HepG2 (cell line): ENCODE measurements at regions not wholly inside any gene's neighbourhood (a gene's known extent, or its start where the extent isn't known, plus 50 kb on each side); places are given as distances from the start of the nearest gene placed in this dataset.

Experiments used
- ATAC-seq: fragments of 200-7000 bp; cut with Tn5 transposase; 3 replicates; pipeline ENCODE4 v1.9.1; 2020; ENCODE audit warnings: mild to moderate bottlenecking, moderate library complexity
- BruUV-seq: library from RNA; stranded (reverse); fragments of 400-500 nt; replicated peaks from 2 replicates; lab custom pipeline; 2021; lab: Mats Ljungman, UMichigan
- CTCF ChIA-PET: fragments of 300-600 bp; formaldehyde crosslinking; extraction: SDS; loops from one replicate; lab custom pipeline; 2021; ENCODE audit warnings: low total read pairs, inconsistent platforms, low intra/inter-chr PET ratio; lab: Yijun Ruan, JAX
- POLR2A ChIA-PET: fragments of 350-600 bp; sonication (Branson Sonifier 250); formaldehyde crosslinking; loops from one replicate; lab custom pipeline; 2020; ENCODE audit warnings: antibody characterized with exemption, inconsistent platforms; lab: Yijun Ruan, JAX
- DNase-seq: peaks from one replicate; pipeline ENCODE4 v3.0.0-alpha.2; 2015; ENCODE audit warnings: low spot score
- FAIRE-seq: peaks from 3 replicates; lab custom pipeline; 2011; peaks lifted over from hg19 to GRCh38; lab: Jason Lieb, UNC
- H2AFZ ChIP-seq: one replicate; pipeline ENCODE4 v1.6.1; 2011; ENCODE audit warnings: low read length, inconsistent platforms
- H3K27ac ChIP-seq: fragments of 300-600 bp; 3 replicates; pipeline ENCODE4 v1.8.0; 2011; ENCODE audit warnings: mixed run types, mild to moderate bottlenecking, mixed read lengths, low read length, inconsistent platforms; ENCODE audit not compliant: insufficient read depth; ENCODE audit errors: extremely low read length
- H3K27me3 ChIP-seq, 2 experiments: fragments of 200-600 bp in 1 of 2; 2 replicates in 1 of 2; 3 replicates in 1 of 2; pipeline versions ENCODE4 v1.6.0 to v1.8.0; 2011; ENCODE audit warnings: low read length in 2 of 2, mild to moderate bottlenecking in 2 of 2, moderate library complexity in 2 of 2, inconsistent platforms in 1 of 2; ENCODE audit not compliant: insufficient read depth in 2 of 2, control insufficient read depth in 1 of 2
- H3K36me3 ChIP-seq, 2 experiments: fragments of 200-600 bp in 1 of 2; replicated peaks in 1 of 2; 2 replicates in 1 of 2; 3 replicates in 1 of 2; pipeline versions ENCODE4 v1.5.1 to v1.8.0; 2011; ENCODE audit warnings: low read length in 2 of 2, inconsistent platforms in 1 of 2; ENCODE audit not compliant: insufficient read depth in 2 of 2, control insufficient read depth in 1 of 2
- H3K4me1 ChIP-seq: 2 replicates; pipeline ENCODE4 v1.5.1; 2012; ENCODE audit warnings: low read length, inconsistent platforms; ENCODE audit not compliant: insufficient read depth
- H3K4me2 ChIP-seq: 2 replicates; pipeline ENCODE4 v1.6.0; 2011; ENCODE audit warnings: low read depth, low read length, inconsistent platforms
- H3K4me3 ChIP-seq, 3 experiments: fragments of 200-600 bp in 1 of 3; sonication (generic), shearing (Covaris generic) in 1 of 3; replicated peaks in 1 of 3; 2 replicates each; pipeline ENCODE4 v1.5.1; 2011 to 2016; ENCODE audit warnings: low read length in 3 of 3, inconsistent platforms in 2 of 3, low read depth in 2 of 3, mild to moderate bottlenecking in 2 of 3, control low read depth in 1 of 3, mixed read lengths in 1 of 3; ENCODE audit not compliant: insufficient read depth in 1 of 3
- H3K79me2 ChIP-seq: one replicate; pipeline ENCODE4 v1.6.1; 2011; ENCODE audit warnings: low read length, inconsistent platforms; ENCODE audit not compliant: insufficient read depth
- H3K9ac ChIP-seq: 2 replicates; pipeline ENCODE4 v1.6.0; 2011; ENCODE audit warnings: mild to moderate bottlenecking, low read depth, low read length, inconsistent platforms; ENCODE audit not compliant: insufficient read depth
- H3K9me3 ChIP-seq: 2 replicates; pipeline ENCODE4 v1.5.1; 2012; ENCODE audit warnings: mild to moderate bottlenecking, low read length
- H4K20me1 ChIP-seq: 2 replicates; pipeline ENCODE4 v1.6.0; 2011; ENCODE audit warnings: inconsistent platforms, mild to moderate bottlenecking, low read length, moderate library complexity; ENCODE audit not compliant: insufficient read depth
- GTF2F1 ChIP-seq: fragments of 150-350 bp; IDR thresholded peaks from 2 replicates; pipeline ENCODE4 v1.6.1; 2014; ENCODE audit warnings: low read length
- NFATC3 ChIP-seq: sonication (generic); formaldehyde crosslinking; IDR thresholded peaks from 2 replicates; pipeline ENCODE4 v1.5.1; 2020; ENCODE audit warnings: mild to moderate bottlenecking, missing genetic modification reagents
- PAF1 ChIP-seq: IDR thresholded peaks from 2 replicates; pipeline ENCODE4 v1.6.1; 2016; ENCODE audit warnings: missing genetic modification reagents, missing compliant biosample characterization
- SP2 ChIP-seq: sonication (generic); formaldehyde crosslinking; IDR thresholded peaks from 2 replicates; pipeline ENCODE4 v1.5.1; 2020; ENCODE audit warnings: mild to moderate bottlenecking, missing genetic modification reagents
- TCF12 ChIP-seq, 2 experiments: fragments of 450-650 bp in 1 of 2; sonication (generic) in 1 of 2; formaldehyde crosslinking in 1 of 2; IDR thresholded peaks; 2 replicates each; pipeline versions ENCODE4 v1.6.1 to v1.8.0; 2017 to 2022; ENCODE audit warnings: antibody characterized with exemption in 1 of 2, mild to moderate bottlenecking in 1 of 2, missing genetic modification reagents in 1 of 2, moderate library complexity in 1 of 2
- ZNF709 ChIP-seq: sonication (generic); formaldehyde crosslinking; IDR thresholded peaks from 2 replicates; pipeline ENCODE4 v1.5.0; 2020; ENCODE audit warnings: mild to moderate bottlenecking, missing genetic modification reagents
- WGBS: methylation state at CpG from one replicate; pipeline ENCODE4 v1.1.6; 2017; ENCODE audit warnings: low lambda C conversion rate; 5-methylcytosine and 5-hydroxymethylcytosine counted together
- in situ Hi-C: cut with HindIII; loops from 2 replicates; pipeline ENCODE4 v1.10.0; 2017; ENCODE audit warnings: low pct_unique_long_range_greater_than_20kb; ENCODE audit not compliant: extremely low pct_ligation_motif_present
- intact Hi-C: fragments of 100-400 bp; cut with micrococcal nuclease; formaldehyde crosslinking; loops from one replicate; pipeline ENCODE4 v1.10.0; 2022; ENCODE audit not compliant: unreplicated experiment
- TF ChIP-seq, protein P1 (sequence below): sonication (generic); formaldehyde crosslinking; IDR thresholded peaks from 2 replicates; pipeline ENCODE4 v1.8.0; 2022; ENCODE audit warnings: missing genetic modification reagents, mild to moderate bottlenecking, inconsistent platforms, borderline replicate concordance
- TF ChIP-seq, protein P2 (sequence below): sonication (generic); formaldehyde crosslinking; conservative IDR thresholded peaks from 2 replicates; pipeline ENCODE4 v1.4.0; 2020; ENCODE audit warnings: mild to moderate bottlenecking, missing genetic modification reagents, moderate library complexity
- TF ChIP-seq, protein P3 (sequence below): sonication (generic); formaldehyde crosslinking; IDR thresholded peaks from 2 replicates; pipeline ENCODE4 v1.5.0; 2020; ENCODE audit warnings: missing genetic modification reagents
- TF ChIP-seq, protein P4 (sequence below): IDR thresholded peaks from 2 replicates; pipeline ENCODE4 v1.6.1; 2012; ENCODE audit warnings: inconsistent platforms

DNA sequence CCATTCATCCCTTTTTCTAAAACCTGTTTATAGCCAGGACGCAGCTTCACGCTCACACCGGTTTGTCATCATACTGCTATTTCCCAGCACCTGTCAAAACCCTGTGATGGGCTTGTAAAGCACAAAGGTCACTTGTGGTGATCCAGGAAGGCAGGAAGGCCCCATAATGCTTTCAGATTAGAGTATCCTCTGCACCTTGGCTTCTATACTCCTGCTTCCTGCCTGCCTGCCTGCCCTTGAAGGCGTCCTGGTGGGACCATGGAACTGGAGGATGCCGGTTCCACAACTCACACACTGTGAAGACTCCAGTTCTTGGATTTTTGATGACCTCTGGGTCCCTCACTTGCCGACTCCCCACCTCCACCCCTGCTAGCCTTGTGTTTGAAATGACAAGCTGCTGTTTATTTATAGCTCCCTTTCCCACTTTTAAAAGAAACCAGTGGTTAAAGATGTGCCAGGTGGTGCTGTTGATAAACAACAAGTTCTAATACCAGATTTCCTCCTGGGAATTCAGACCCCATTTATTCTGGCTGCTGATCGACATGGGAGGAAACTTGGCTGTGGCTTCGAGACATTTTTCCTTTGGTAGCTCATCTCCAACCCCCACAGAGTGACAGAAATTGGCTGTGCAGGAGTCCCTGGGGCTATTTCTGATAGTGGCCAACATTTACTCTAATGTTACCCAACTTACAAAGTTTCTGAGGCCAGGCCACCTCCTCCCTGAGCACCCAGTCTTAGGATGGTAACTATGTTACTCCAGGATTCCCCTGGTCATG lies 211.5 kb downstream of the KDR start (continued):
- TF ChIP-seq, protein P1, sequence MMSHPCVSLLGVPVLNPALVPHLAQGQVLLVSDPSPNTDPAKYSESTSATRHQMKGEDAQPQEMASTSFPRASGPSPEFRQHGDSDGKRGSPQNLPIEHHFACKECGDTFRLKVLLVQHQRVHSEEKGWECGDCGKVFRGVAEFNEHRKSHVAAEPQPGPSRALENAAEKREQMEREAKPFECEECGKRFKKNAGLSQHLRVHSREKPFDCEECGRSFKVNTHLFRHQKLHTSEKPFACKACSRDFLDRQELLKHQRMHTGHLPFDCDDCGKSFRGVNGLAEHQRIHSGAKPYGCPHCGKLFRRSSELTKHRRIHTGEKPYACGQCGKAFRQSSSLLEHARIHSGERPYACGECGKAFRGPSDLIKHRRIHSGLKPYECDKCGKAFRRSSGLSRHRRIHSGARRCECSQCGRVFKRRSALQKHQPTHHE (CRISPR knock-in tag), result no peak
- TF ChIP-seq, all 625 proteins: peak for 3

DNA sequence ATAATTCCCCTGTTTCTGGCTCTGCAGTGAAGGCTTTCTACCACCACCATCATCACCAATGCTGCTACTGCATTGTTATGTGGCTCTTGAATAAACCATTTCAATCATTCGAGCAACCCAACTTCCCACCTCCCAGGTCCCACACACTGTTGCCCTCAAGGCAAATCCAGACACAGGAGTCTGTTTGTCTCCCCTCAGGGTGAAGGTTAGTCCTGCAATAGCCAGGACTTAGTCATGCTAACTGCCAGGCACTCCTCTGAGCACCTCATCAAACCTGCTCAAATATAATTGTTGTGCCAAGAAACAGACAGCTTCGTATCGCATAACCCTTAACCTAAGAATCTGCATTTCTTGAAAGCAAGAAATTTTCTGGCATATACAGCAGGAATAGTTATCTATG lies 213.2 kb downstream of the KDR start:
- POLR2A ChIA-PET, result no interaction called here
- H4K20me1 ChIP-seq, result no peaks in the 10 kb centered on the region
- WGBS, result 63% methylated on average over 3 of the region's 3 CpGs
- TF ChIP-seq SP2 (CRISPR knock-in tag), result no peak
- TF ChIP-seq, protein P2, sequence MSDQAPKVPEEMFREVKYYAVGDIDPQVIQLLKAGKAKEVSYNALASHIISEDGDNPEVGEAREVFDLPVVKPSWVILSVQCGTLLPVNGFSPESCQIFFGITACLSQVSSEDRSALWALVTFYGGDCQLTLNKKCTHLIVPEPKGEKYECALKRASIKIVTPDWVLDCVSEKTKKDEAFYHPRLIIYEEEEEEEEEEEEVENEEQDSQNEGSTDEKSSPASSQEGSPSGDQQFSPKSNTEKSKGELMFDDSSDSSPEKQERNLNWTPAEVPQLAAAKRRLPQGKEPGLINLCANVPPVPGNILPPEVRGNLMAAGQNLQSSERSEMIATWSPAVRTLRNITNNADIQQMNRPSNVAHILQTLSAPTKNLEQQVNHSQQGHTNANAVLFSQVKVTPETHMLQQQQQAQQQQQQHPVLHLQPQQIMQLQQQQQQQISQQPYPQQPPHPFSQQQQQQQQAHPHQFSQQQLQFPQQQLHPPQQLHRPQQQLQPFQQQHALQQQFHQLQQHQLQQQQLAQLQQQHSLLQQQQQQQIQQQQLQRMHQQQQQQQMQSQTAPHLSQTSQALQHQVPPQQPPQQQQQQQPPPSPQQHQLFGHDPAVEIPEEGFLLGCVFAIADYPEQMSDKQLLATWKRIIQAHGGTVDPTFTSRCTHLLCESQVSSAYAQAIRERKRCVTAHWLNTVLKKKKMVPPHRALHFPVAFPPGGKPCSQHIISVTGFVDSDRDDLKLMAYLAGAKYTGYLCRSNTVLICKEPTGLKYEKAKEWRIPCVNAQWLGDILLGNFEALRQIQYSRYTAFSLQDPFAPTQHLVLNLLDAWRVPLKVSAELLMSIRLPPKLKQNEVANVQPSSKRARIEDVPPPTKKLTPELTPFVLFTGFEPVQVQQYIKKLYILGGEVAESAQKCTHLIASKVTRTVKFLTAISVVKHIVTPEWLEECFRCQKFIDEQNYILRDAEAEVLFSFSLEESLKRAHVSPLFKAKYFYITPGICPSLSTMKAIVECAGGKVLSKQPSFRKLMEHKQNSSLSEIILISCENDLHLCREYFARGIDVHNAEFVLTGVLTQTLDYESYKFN (CRISPR knock-in tag), result no peak
- no peak for TF ChIP-seq PAF1 (CRISPR knock-in tag)
- TF ChIP-seq TCF12 (IDR thresholded peaks at IDR 0.05), result no peak
- TF ChIP-seq TCF12 (CRISPR knock-in tag; IDR thresholded peaks at IDR 0.05), result no peak
- TF ChIP-seq, protein P3, sequence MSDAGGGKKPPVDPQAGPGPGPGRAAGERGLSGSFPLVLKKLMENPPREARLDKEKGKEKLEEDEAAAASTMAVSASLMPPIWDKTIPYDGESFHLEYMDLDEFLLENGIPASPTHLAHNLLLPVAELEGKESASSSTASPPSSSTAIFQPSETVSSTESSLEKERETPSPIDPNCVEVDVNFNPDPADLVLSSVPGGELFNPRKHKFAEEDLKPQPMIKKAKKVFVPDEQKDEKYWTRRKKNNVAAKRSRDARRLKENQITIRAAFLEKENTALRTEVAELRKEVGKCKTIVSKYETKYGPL (CRISPR knock-in tag), result no peak
- TF ChIP-seq, protein P4, sequence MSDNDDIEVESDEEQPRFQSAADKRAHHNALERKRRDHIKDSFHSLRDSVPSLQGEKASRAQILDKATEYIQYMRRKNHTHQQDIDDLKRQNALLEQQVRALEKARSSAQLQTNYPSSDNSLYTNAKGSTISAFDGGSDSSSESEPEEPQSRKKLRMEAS, result no peak
- no peak for TF ChIP-seq NFATC3 (CRISPR knock-in tag)
- TF ChIP-seq GTF2F1, result no peak
- no peak for TF ChIP-seq ZNF709 (CRISPR knock-in tag)
- in situ Hi-C loops (no loop called here), intact Hi-C loops (no loop called here)
- H3K27me3 ChIP-seq, result no peaks in the 10 kb centered on the region
- H3K9ac ChIP-seq, result no peak overlapping the region
- ATAC-seq (no peak), DNase-seq (no peak), FAIRE-seq (no peak)
- no peaks in the 10 kb centered on the region for H3K79me2 ChIP-seq
- H3K27ac ChIP-seq, result no peak overlapping the region
- BruUV-seq, result no TSS peak
- H3K9me3 ChIP-seq, result no peaks in the 10 kb centered on the region
- CTCF ChIA-PET, result no interaction called here
- peaks cover 9% of the 10 kb centered on the region; the same call in 1 of the 2 replicates for H3K4me1 ChIP-seq
- no peak overlapping the region for H3K4me2 ChIP-seq
- H3K36me3 ChIP-seq, result no peaks in the 10 kb centered on the region
- H2AFZ ChIP-seq, result no peak overlapping the region
- no peak overlapping the region for H3K4me3 ChIP-seq
